Activated CD4-positive, alpha-beta T cell treated with anti-CD3 and anti-CD28 coated beads, Interleukin-2, amount 10 ng/mL, durations not matched to agents 24 days and 14 days (primary cell): ENCODE measurements at regions not wholly inside any gene's neighbourhood (a gene's known extent, or its start where the extent isn't known, plus 50 kb on each side); places are given as distances from the start of the nearest gene placed in this dataset.

Source experiments
- DNase-seq: peaks from one replicate; pipeline ENCODE4 v3.0.0; 2022
- H3K27ac Mint-ChIP-seq: one replicate; pipeline ENCODE4 v1.8.0; 2022; ENCODE audit warnings: mild to moderate bottlenecking, mixed read lengths
- H3K27me3 Mint-ChIP-seq: one replicate; pipeline ENCODE4 v1.8.0; 2022; ENCODE audit warnings: mixed read lengths
- H3K36me3 Mint-ChIP-seq: one replicate; pipeline ENCODE4 v1.8.0; 2022; ENCODE audit warnings: low read depth, mild to moderate bottlenecking, mixed read lengths
- H3K4me1 Mint-ChIP-seq: one replicate; pipeline ENCODE4 v1.8.0; 2021; ENCODE audit warnings: mixed read lengths
- H3K4me3 Mint-ChIP-seq: one replicate; pipeline ENCODE4 v1.8.0; 2022; ENCODE audit warnings: mild to moderate bottlenecking, moderate library complexity, mixed read lengths
- H3K9me3 Mint-ChIP-seq: one replicate; pipeline ENCODE4 v1.8.0; 2021; ENCODE audit warnings: mixed read lengths
- intact Hi-C: fragments of 100-400 bp; cut with micrococcal nuclease; formaldehyde crosslinking; loops from one replicate; pipeline ENCODE4 v1.15.1; 2023

- H3K27ac Mint-ChIP-seq, result no peak overlapping the region
- no peaks in the 10 kb centered on the region for H3K4me1 Mint-ChIP-seq
- intact Hi-C loops, result no loop called here
- DNase-seq, result no peak
- H3K27me3 Mint-ChIP-seq, result peaks cover 3% of the 10 kb centered on the region
- no peaks in the 10 kb centered on the region for H3K36me3 Mint-ChIP-seq
- no peak overlapping the region for H3K4me3 Mint-ChIP-seq
- no peaks in the 10 kb centered on the region for H3K9me3 Mint-ChIP-seq
Observed at GRCh38 chr1:201663491-201664113, 124.7 kb downstream of the NAV1 start.

- intact Hi-C loops, result no loop called here
- Mint-ChIP-seq H3K27ac (no peak overlapping the region), H3K27me3 (peaks cover 3% of the 10 kb centered on the region), H3K4me3 (no peak overlapping the region), H3K9me3 (no peaks in the 10 kb centered on the region), H3K4me1 (no peaks in the 10 kb centered on the region), H3K36me3 (no peaks in the 10 kb centered on the region)
- no peak for DNase-seq
Observed at GRCh38 chr1:201665036-201665435, 126.1 kb downstream of the NAV1 start.

- no peaks in the 10 kb centered on the region for H3K9me3 Mint-ChIP-seq
- no peak for DNase-seq
- H3K4me3 Mint-ChIP-seq, result no peak overlapping the region
- H3K36me3 Mint-ChIP-seq, result no peaks in the 10 kb centered on the region
- H3K27ac Mint-ChIP-seq, result no peak overlapping the region
- H3K4me1 Mint-ChIP-seq, result no peaks in the 10 kb centered on the region
- intact Hi-C loops, result no loop called here
- H3K27me3 Mint-ChIP-seq, result peaks cover 2% of the 10 kb centered on the region
Observed at GRCh38 chr1:201666102-201666501, 127.2 kb downstream of the NAV1 start.

GRCh38 chr1:201666645-201667044 is 127.7 kb downstream of the NAV1 start:
- no peak for DNase-seq
- H3K36me3 Mint-ChIP-seq, result no peaks in the 10 kb centered on the region
- no peaks in the 10 kb centered on the region for H3K4me1 Mint-ChIP-seq
- H3K27ac Mint-ChIP-seq, result no peak overlapping the region
- intact Hi-C loops, result no loop called here
- no peaks in the 10 kb centered on the region for H3K9me3 Mint-ChIP-seq
- H3K4me3 Mint-ChIP-seq, result no peak overlapping the region
- H3K27me3 Mint-ChIP-seq, result no peaks in the 10 kb centered on the region

- H3K4me1 Mint-ChIP-seq, result no peaks in the 10 kb centered on the region
- peaks cover 1% of the 10 kb centered on the region for H3K27me3 Mint-ChIP-seq
- DNase-seq, result no peak
- no peaks in the 10 kb centered on the region for H3K36me3 Mint-ChIP-seq
- H3K4me3 Mint-ChIP-seq, result no peak overlapping the region
- intact Hi-C loops, result no loop called here
- H3K27ac Mint-ChIP-seq, result no peak overlapping the region
- H3K9me3 Mint-ChIP-seq, result no peaks in the 10 kb centered on the region
Observed at GRCh38 chr1:201667479-201667878, 128.6 kb downstream of the NAV1 start.

GRCh38 chr1:201670517-201670916 is 131.6 kb downstream of the NAV1 start:
- Mint-ChIP-seq H3K36me3 (no peaks in the 10 kb centered on the region), H3K27ac (no peak overlapping the region), H3K4me1 (no peaks in the 10 kb centered on the region), H3K27me3 (peaks cover 3% of the 10 kb centered on the region), H3K9me3 (no peaks in the 10 kb centered on the region), H3K4me3 (no peak overlapping the region)
- intact Hi-C loops, result no loop called here
- no peak for DNase-seq

GRCh38 chr1:201672685-201673084 is 133.8 kb downstream of the NAV1 start:
- Mint-ChIP-seq H3K27ac (no peak overlapping the region), H3K9me3 (no peaks in the 10 kb centered on the region), H3K4me3 (no peak overlapping the region), H3K4me1 (no peaks in the 10 kb centered on the region), H3K27me3 (peaks cover 3% of the 10 kb centered on the region), H3K36me3 (no peaks in the 10 kb centered on the region)
- intact Hi-C loops, result no loop called here
- DNase-seq, result no peak

- peaks cover 3% of the 10 kb centered on the region for H3K27me3 Mint-ChIP-seq
- no peak overlapping the region for H3K27ac Mint-ChIP-seq
- no peaks in the 10 kb centered on the region for H3K9me3 Mint-ChIP-seq
- H3K4me3 Mint-ChIP-seq, result no peak overlapping the region
- intact Hi-C loops, result no loop called here
- no peak for DNase-seq
- H3K4me1 Mint-ChIP-seq, result no peaks in the 10 kb centered on the region
- no peaks in the 10 kb centered on the region for H3K36me3 Mint-ChIP-seq
Observed at GRCh38 chr1:201673093-201673492, 134.2 kb downstream of the NAV1 start.

- Mint-ChIP-seq H3K27ac (no peak overlapping the region), H3K27me3 (peaks cover 3% of the 10 kb centered on the region), H3K4me1 (no peaks in the 10 kb centered on the region), H3K4me3 (no peak overlapping the region), H3K36me3 (no peaks in the 10 kb centered on the region), H3K9me3 (no peaks in the 10 kb centered on the region)
- intact Hi-C loops, result no loop called here
- DNase-seq, result no peak
Observed at GRCh38 chr1:201673915-201674314, 135.0 kb downstream of the NAV1 start.

- peaks cover 3% of the 10 kb centered on the region for H3K27me3 Mint-ChIP-seq
- intact Hi-C loops, result no loop called here
- no peak overlapping the region for H3K27ac Mint-ChIP-seq
- H3K9me3 Mint-ChIP-seq, result no peaks in the 10 kb centered on the region
- no peaks in the 10 kb centered on the region for H3K36me3 Mint-ChIP-seq
- no peak overlapping the region for H3K4me3 Mint-ChIP-seq
- H3K4me1 Mint-ChIP-seq, result no peaks in the 10 kb centered on the region
- DNase-seq, result no peak
Observed at GRCh38 chr1:201675143-201675542, 136.2 kb downstream of the NAV1 start.

GRCh38 chr1:201676197-201676596 is 137.3 kb downstream of the NAV1 start:
- Mint-ChIP-seq H3K36me3 (no peaks in the 10 kb centered on the region), H3K4me1 (no peaks in the 10 kb centered on the region), H3K27me3 (peaks cover 3% of the 10 kb centered on the region), H3K4me3 (no peak overlapping the region), H3K9me3 (no peaks in the 10 kb centered on the region), H3K27ac (no peak overlapping the region)
- no peak for DNase-seq
- intact Hi-C loops, result no loop called here

- no peak for DNase-seq
- intact Hi-C loops, result no loop called here
- H3K27ac Mint-ChIP-seq, result no peak overlapping the region
- H3K9me3 Mint-ChIP-seq, result no peaks in the 10 kb centered on the region
- H3K27me3 Mint-ChIP-seq, result peaks cover 3% of the 10 kb centered on the region
- no peak overlapping the region for H3K4me3 Mint-ChIP-seq
- no peaks in the 10 kb centered on the region for H3K36me3 Mint-ChIP-seq
- H3K4me1 Mint-ChIP-seq, result no peaks in the 10 kb centered on the region
Observed at GRCh38 chr1:201676641-201677040, 137.7 kb downstream of the NAV1 start.

- Mint-ChIP-seq H3K4me3 (no peak overlapping the region), H3K9me3 (no peaks in the 10 kb centered on the region), H3K4me1 (no peaks in the 10 kb centered on the region)
Observed at GRCh38 chr1:201678264-201679101, 139.6 kb downstream of the NAV1 start.

GRCh38 chr1:201681375-201681774 is 142.4 kb downstream of the NAV1 start:
- H3K36me3 Mint-ChIP-seq, result no peaks in the 10 kb centered on the region
- peaks cover 4% of the 10 kb centered on the region for H3K27me3 Mint-ChIP-seq
- no peaks in the 10 kb centered on the region for H3K4me1 Mint-ChIP-seq
- no peak for DNase-seq
- no peaks in the 10 kb centered on the region for H3K9me3 Mint-ChIP-seq
- H3K4me3 Mint-ChIP-seq, result no peak overlapping the region
- no peak overlapping the region for H3K27ac Mint-ChIP-seq
- intact Hi-C loops, result no loop called here

More at GRCh38 chr1:201678264-201679101, 139.6 kb downstream of the NAV1 start:
- DNase-seq, result no peak
- Mint-ChIP-seq H3K36me3 (no peaks in the 10 kb centered on the region), H3K27ac (no peak overlapping the region), H3K27me3 (no peaks in the 10 kb centered on the region)
- intact Hi-C loops, result no loop called here
